ENCODE measurements at regions not wholly inside any gene's neighbourhood (a gene's known extent, or its start where the extent isn't known, plus 50 kb on each side); places are given as distances from the start of the nearest gene placed in this dataset.

DNA sequence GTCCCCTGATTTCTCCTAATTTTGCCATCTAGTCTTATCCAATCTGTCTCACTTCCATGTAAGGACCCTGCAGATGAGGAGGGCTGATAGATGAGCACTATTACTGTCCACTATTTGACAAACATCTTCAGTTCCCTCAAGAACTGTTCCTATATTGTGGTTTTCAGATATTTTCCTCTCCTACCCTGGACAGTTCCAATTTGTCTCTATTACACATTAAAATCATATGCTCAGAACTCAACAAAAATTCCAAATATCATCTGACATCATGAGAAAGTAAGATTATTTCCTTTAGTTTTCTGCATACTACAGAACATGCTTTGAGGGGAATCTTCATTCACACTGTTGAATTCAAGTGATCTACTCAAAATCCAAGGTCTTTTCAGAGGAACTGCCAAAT, 265.6 kb upstream of the ARID1B start:
- no peaks in the 10 kb centered on the region for H3K9me2 ChIP-seq (ENCODE audit: insufficient read depth)
- H3K4me1 Mint-ChIP-seq = no peaks in the 10 kb centered on the region; the same call in 2 of the 3 replicates
- no peak for DNase-seq (ENCODE audit: low spot score)
- no peak overlapping the region for H3K4me3 ChIP-seq
- H3K36me3 ChIP-seq (ENCODE audit: insufficient read depth) = no peaks in the 10 kb centered on the region
- no peak overlapping the region for H2AFZ ChIP-seq
- TF ChIP-seq JUNB (IDR thresholded peaks at IDR 0.05; ENCODE audit: unreplicated experiment) = no peak
- no peak for TF ChIP-seq STAT1 (IDR thresholded peaks at IDR 0.05; ENCODE audit: unreplicated experiment)
- no peak for TF ChIP-seq ZNF331 (CRISPR knock-in tag; IDR thresholded peaks at IDR 0.05; ENCODE audit: low read depth)
- no peak for TF ChIP-seq NANOG (IDR thresholded peaks at IDR 0.05; ENCODE audit: borderline replicate concordance)
- H3K79me2 ChIP-seq (replicated peaks; ENCODE audit: insufficient read depth) = no peaks in the 10 kb centered on the region
- no peak overlapping the region for H3K27ac Mint-ChIP-seq
- no peaks in the 10 kb centered on the region for H3K36me3 Mint-ChIP-seq (ENCODE audit: low read depth)
- peaks cover 2% of the 10 kb centered on the region for H3K27me3 Mint-ChIP-seq (ENCODE audit: insufficient read depth, low read depth, poor library complexity)
- no peaks in the 10 kb centered on the region for H3K9me3 Mint-ChIP-seq
- H4K20me1 ChIP-seq (replicated peaks; ENCODE audit: insufficient read depth) = no peaks in the 10 kb centered on the region
- no peak for ATAC-seq
- no peaks in the 10 kb centered on the region for H3K4me1 ChIP-seq (ENCODE audit: insufficient read depth)
- H3K27me3 ChIP-seq (ENCODE audit: insufficient read depth) = no peaks in the 10 kb centered on the region
- no peaks in the 10 kb centered on the region for H3F3A ChIP-seq (replicated peaks; ENCODE audit: low read depth)
- H3K4me3 Mint-ChIP-seq = no peak overlapping the region
- no peak overlapping the region for H3K4me2 ChIP-seq
- no peak overlapping the region for H3K27ac ChIP-seq (ENCODE audit: low read depth)

DNA sequence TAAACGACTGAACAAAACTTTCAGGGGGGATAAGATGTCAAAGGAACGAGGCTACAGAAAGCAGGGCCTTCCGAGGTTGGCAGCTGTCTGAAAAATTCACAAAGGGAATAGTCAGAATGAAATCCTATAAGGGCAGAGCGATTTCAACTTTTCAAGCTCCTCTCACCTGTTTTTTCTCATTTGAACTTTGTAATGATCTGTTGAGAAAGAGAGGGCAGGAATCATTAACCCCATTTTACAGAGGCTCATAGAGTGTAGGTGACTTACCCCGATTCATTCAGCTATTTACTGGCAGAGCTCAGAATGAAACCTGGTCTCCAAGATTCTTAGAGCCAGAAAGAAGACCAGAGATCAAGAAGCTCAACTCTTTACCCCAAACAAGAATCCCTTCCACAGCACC, 266.1 kb upstream of the ARID1B start:
- H3K27ac ChIP-seq (ENCODE audit: low read depth) = no peak overlapping the region
- Mint-ChIP-seq H3K27me3 (ENCODE audit: insufficient read depth, low read depth, poor library complexity) (peaks cover 2% of the 10 kb centered on the region), H3K9me3 (no peaks in the 10 kb centered on the region), H3K27ac (no peak overlapping the region), H3K4me1 (no peaks in the 10 kb centered on the region; the same call in 2 of the 3 replicates), H3K4me3 (no peak overlapping the region), H3K36me3 (ENCODE audit: low read depth) (no peaks in the 10 kb centered on the region)
- TF ChIP-seq, protein P1, sequence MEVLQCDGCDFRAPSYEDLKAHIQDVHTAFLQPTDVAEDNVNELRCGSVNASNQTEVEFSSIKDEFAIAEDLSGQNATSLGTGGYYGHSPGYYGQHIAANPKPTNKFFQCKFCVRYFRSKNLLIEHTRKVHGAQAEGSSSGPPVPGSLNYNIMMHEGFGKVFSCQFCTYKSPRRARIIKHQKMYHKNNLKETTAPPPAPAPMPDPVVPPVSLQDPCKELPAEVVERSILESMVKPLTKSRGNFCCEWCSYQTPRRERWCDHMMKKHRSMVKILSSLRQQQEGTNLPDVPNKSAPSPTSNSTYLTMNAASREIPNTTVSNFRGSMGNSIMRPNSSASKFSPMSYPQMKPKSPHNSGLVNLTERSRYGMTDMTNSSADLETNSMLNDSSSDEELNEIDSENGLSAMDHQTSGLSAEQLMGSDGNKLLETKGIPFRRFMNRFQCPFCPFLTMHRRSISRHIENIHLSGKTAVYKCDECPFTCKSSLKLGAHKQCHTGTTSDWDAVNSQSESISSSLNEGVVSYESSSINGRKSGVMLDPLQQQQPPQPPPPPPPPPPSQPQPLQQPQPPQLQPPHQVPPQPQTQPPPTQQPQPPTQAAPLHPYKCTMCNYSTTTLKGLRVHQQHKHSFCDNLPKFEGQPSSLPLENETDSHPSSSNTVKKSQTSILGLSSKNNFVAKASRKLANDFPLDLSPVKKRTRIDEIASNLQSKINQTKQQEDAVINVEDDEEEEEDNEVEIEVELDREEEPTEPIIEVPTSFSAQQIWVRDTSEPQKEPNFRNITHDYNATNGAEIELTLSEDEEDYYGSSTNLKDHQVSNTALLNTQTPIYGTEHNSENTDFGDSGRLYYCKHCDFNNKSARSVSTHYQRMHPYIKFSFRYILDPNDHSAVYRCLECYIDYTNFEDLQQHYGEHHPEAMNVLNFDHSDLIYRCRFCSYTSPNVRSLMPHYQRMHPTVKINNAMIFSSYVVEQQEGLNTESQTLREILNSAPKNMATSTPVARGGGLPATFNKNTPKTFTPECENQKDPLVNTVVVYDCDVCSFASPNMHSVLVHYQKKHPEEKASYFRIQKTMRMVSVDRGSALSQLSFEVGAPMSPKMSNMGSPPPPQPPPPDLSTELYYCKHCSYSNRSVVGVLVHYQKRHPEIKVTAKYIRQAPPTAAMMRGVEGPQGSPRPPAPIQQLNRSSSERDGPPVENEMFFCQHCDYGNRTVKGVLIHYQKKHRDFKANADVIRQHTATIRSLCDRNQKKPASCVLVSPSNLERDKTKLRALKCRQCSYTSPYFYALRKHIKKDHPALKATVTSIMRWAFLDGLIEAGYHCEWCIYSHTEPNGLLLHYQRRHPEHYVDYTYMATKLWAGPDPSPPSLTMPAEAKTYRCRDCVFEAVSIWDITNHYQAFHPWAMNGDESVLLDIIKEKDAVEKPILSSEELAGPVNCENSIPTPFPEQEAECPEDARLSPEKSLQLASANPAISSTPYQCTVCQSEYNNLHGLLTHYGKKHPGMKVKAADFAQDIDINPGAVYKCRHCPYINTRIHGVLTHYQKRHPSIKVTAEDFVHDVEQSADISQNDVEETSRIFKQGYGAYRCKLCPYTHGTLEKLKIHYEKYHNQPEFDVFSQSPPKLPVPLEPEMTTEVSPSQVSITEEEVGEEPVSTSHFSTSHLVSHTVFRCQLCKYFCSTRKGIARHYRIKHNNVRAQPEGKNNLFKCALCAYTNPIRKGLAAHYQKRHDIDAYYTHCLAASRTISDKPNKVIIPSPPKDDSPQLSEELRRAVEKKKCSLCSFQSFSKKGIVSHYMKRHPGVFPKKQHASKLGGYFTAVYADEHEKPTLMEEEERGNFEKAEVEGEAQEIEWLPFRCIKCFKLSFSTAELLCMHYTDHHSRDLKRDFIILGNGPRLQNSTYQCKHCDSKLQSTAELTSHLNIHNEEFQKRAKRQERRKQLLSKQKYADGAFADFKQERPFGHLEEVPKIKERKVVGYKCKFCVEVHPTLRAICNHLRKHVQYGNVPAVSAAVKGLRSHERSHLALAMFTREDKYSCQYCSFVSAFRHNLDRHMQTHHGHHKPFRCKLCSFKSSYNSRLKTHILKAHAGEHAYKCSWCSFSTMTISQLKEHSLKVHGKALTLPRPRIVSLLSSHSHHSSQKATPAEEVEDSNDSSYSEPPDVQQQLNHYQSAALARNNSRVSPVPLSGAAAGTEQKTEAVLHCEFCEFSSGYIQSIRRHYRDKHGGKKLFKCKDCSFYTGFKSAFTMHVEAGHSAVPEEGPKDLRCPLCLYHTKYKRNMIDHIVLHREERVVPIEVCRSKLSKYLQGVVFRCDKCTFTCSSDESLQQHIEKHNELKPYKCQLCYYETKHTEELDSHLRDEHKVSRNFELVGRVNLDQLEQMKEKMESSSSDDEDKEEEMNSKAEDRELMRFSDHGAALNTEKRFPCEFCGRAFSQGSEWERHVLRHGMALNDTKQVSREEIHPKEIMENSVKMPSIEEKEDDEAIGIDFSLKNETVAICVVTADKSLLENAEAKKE (CRISPR knock-in tag; IDR thresholded peaks at IDR 0.05) = no peak
- TF ChIP-seq NANOG (IDR thresholded peaks at IDR 0.05; ENCODE audit: borderline replicate concordance) (no peak), ZNF331 (CRISPR knock-in tag; IDR thresholded peaks at IDR 0.05; ENCODE audit: low read depth) (no peak), EZH2 (IDR thresholded peaks at IDR 0.05; ENCODE audit: low read depth, unreplicated experiment) (no peak), CREB1 (CRISPR knock-in tag; IDR thresholded peaks at IDR 0.05; ENCODE audit: low read depth) (no peak), STAT1 (IDR thresholded peaks at IDR 0.05; ENCODE audit: unreplicated experiment) (no peak), EZH2phosphoT487 (IDR thresholded peaks at IDR 0.05; ENCODE audit: unreplicated experiment) (no peak), ZNF114 (CRISPR knock-in tag; IDR thresholded peaks at IDR 0.05) (no peak)
- TF ChIP-seq, protein P2, sequence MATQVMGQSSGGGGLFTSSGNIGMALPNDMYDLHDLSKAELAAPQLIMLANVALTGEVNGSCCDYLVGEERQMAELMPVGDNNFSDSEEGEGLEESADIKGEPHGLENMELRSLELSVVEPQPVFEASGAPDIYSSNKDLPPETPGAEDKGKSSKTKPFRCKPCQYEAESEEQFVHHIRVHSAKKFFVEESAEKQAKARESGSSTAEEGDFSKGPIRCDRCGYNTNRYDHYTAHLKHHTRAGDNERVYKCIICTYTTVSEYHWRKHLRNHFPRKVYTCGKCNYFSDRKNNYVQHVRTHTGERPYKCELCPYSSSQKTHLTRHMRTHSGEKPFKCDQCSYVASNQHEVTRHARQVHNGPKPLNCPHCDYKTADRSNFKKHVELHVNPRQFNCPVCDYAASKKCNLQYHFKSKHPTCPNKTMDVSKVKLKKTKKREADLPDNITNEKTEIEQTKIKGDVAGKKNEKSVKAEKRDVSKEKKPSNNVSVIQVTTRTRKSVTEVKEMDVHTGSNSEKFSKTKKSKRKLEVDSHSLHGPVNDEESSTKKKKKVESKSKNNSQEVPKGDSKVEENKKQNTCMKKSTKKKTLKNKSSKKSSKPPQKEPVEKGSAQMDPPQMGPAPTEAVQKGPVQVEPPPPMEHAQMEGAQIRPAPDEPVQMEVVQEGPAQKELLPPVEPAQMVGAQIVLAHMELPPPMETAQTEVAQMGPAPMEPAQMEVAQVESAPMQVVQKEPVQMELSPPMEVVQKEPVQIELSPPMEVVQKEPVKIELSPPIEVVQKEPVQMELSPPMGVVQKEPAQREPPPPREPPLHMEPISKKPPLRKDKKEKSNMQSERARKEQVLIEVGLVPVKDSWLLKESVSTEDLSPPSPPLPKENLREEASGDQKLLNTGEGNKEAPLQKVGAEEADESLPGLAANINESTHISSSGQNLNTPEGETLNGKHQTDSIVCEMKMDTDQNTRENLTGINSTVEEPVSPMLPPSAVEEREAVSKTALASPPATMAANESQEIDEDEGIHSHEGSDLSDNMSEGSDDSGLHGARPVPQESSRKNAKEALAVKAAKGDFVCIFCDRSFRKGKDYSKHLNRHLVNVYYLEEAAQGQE (IDR thresholded peaks at IDR 0.05; ENCODE audit: unreplicated experiment) = no peak
- TF ChIP-seq, protein P3, sequence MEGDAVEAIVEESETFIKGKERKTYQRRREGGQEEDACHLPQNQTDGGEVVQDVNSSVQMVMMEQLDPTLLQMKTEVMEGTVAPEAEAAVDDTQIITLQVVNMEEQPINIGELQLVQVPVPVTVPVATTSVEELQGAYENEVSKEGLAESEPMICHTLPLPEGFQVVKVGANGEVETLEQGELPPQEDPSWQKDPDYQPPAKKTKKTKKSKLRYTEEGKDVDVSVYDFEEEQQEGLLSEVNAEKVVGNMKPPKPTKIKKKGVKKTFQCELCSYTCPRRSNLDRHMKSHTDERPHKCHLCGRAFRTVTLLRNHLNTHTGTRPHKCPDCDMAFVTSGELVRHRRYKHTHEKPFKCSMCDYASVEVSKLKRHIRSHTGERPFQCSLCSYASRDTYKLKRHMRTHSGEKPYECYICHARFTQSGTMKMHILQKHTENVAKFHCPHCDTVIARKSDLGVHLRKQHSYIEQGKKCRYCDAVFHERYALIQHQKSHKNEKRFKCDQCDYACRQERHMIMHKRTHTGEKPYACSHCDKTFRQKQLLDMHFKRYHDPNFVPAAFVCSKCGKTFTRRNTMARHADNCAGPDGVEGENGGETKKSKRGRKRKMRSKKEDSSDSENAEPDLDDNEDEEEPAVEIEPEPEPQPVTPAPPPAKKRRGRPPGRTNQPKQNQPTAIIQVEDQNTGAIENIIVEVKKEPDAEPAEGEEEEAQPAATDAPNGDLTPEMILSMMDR (conservative IDR thresholded peaks at IDR 0.05; ENCODE audit: low read depth in 2 of 2) = no peak
- no peaks in the 10 kb centered on the region for H3K36me3 ChIP-seq (ENCODE audit: insufficient read depth)
- no peaks in the 10 kb centered on the region for H3K9me2 ChIP-seq (ENCODE audit: insufficient read depth)
- H2AFZ ChIP-seq = peak overlapping the region; percentile 25; the same call in 1 of the 2 replicates
- H3K4me1 ChIP-seq (ENCODE audit: insufficient read depth) = no peaks in the 10 kb centered on the region
- DNase-seq (ENCODE audit: low spot score) (no peak), ATAC-seq (no peak)
- H3K4me2 ChIP-seq = no peak overlapping the region
- no peaks in the 10 kb centered on the region for H3K27me3 ChIP-seq (ENCODE audit: insufficient read depth)
- no peak overlapping the region for H3K4me3 ChIP-seq
- H4K20me1 ChIP-seq (replicated peaks; ENCODE audit: insufficient read depth) = no peaks in the 10 kb centered on the region
- H3F3A ChIP-seq (replicated peaks; ENCODE audit: low read depth) = no peaks in the 10 kb centered on the region
- no peaks in the 10 kb centered on the region for H3K79me2 ChIP-seq (replicated peaks; ENCODE audit: insufficient read depth)

Data from GM23338 (cell line).